SK-N-SH (cell line): ENCODE measurements at regions not wholly inside any gene's neighbourhood (a gene's known extent, or its start where the extent isn't known, plus 50 kb on each side); places are given as distances from the start of the nearest gene placed in this dataset.

Experiments used
- GATA2 ChIP-seq: sonication (generic); formaldehyde crosslinking; IDR thresholded peaks from 2 replicates; pipeline ENCODE4 v1.5.0; 2020; ENCODE audit warnings: mild to moderate bottlenecking, missing genetic modification reagents
- POLR2AphosphoS5 ChIP-seq: IDR thresholded peaks from 2 replicates; pipeline ENCODE4 v1.6.1; 2012; ENCODE audit warnings: low read depth, low read length
- TAF1 ChIP-seq: IDR thresholded peaks from 2 replicates; pipeline ENCODE4 v1.6.1; 2012; ENCODE audit warnings: low read depth, mild to moderate bottlenecking, low read length, moderate library complexity, borderline replicate concordance
- TCF12 ChIP-seq: IDR thresholded peaks from 2 replicates; pipeline ENCODE4 v1.4.0; 2012
- TF ChIP-seq, protein P1 (sequence below): fragments of 200-600 bp; sonication (generic); IDR thresholded peaks from 2 replicates; pipeline ENCODE4 v1.6.1; 2017; ENCODE audit warnings: antibody characterized with exemption, mild to moderate bottlenecking, moderate library complexity
- TF ChIP-seq, protein P2 (sequence below): IDR thresholded peaks from 2 replicates; pipeline ENCODE4 v1.4.0; 2012; ENCODE audit warnings: low read depth, borderline replicate concordance
- TF ChIP-seq, protein P3 (sequence below): IDR thresholded peaks from 2 replicates; pipeline ENCODE4 v1.4.0; 2012; ENCODE audit warnings: low read depth
- TF ChIP-seq, protein P4 (sequence below): IDR thresholded peaks from 2 replicates; pipeline ENCODE4; 2012

DNA sequence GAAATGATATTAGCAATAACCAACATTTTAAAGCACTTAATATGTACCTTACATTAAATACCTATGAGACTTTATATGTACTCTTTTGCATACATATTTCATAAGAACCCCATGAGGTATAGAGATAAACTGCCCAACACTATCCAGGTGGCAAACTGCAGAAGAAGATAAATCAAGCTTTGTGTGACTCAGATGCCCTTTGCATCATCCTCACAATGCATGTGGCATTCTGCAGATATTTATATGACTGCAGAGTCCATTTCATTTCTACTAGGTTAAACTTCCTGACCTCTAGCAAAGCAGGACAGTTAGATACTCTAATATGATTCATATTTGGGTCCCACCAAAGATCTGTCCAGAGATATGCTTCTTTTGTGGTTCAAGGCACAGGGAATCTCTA is 85.6 kb upstream of the RASGEF1B start:
- TF ChIP-seq TAF1 (no peak), GATA2 (no peak), POLR2AphosphoS5 (no peak), TCF12 (no peak)
- TF ChIP-seq, protein P1, sequence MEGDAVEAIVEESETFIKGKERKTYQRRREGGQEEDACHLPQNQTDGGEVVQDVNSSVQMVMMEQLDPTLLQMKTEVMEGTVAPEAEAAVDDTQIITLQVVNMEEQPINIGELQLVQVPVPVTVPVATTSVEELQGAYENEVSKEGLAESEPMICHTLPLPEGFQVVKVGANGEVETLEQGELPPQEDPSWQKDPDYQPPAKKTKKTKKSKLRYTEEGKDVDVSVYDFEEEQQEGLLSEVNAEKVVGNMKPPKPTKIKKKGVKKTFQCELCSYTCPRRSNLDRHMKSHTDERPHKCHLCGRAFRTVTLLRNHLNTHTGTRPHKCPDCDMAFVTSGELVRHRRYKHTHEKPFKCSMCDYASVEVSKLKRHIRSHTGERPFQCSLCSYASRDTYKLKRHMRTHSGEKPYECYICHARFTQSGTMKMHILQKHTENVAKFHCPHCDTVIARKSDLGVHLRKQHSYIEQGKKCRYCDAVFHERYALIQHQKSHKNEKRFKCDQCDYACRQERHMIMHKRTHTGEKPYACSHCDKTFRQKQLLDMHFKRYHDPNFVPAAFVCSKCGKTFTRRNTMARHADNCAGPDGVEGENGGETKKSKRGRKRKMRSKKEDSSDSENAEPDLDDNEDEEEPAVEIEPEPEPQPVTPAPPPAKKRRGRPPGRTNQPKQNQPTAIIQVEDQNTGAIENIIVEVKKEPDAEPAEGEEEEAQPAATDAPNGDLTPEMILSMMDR = no peak
- TF ChIP-seq, protein P2, sequence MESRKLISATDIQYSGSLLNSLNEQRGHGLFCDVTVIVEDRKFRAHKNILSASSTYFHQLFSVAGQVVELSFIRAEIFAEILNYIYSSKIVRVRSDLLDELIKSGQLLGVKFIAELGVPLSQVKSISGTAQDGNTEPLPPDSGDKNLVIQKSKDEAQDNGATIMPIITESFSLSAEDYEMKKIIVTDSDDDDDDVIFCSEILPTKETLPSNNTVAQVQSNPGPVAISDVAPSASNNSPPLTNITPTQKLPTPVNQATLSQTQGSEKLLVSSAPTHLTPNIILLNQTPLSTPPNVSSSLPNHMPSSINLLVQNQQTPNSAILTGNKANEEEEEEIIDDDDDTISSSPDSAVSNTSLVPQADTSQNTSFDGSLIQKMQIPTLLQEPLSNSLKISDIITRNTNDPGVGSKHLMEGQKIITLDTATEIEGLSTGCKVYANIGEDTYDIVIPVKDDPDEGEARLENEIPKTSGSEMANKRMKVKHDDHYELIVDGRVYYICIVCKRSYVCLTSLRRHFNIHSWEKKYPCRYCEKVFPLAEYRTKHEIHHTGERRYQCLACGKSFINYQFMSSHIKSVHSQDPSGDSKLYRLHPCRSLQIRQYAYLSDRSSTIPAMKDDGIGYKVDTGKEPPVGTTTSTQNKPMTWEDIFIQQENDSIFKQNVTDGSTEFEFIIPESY = no peak
- TF ChIP-seq, protein P3, sequence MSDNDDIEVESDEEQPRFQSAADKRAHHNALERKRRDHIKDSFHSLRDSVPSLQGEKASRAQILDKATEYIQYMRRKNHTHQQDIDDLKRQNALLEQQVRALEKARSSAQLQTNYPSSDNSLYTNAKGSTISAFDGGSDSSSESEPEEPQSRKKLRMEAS = no peak
- TF ChIP-seq, protein P4, sequence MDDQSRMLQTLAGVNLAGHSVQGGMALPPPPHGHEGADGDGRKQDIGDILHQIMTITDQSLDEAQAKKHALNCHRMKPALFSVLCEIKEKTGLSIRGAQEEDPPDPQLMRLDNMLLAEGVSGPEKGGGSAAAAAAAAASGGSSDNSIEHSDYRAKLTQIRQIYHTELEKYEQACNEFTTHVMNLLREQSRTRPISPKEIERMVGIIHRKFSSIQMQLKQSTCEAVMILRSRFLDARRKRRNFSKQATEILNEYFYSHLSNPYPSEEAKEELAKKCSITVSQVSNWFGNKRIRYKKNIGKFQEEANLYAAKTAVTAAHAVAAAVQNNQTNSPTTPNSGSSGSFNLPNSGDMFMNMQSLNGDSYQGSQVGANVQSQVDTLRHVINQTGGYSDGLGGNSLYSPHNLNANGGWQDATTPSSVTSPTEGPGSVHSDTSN = no peak
